Esophagus (tissue), 2 donors: ENCODE measurements at regions not wholly inside any gene's neighbourhood (a gene's known extent, or its start where the extent isn't known, plus 50 kb on each side); places are given as distances from the start of the nearest gene placed in this dataset.

Source experiments
- H3K27ac ChIP-seq, 2 donors: one replicate each; pipeline ENCODE4 v1.5.1; 2013; ENCODE audit warnings: low read depth in 2 of 2, mild to moderate bottlenecking in 2 of 2, inconsistent platforms in 1 of 2, low read length in 1 of 2, moderate library complexity in 1 of 2
- H3K27me3 ChIP-seq, 2 donors: one replicate each; pipeline ENCODE4 v1.6.1; 2013; ENCODE audit warnings: low read length in 2 of 2, control low read depth in 1 of 2, mild to moderate bottlenecking in 1 of 2; ENCODE audit not compliant: insufficient read depth in 2 of 2, control insufficient read depth in 1 of 2
- H3K36me3 ChIP-seq, 2 donors: one replicate each; pipeline ENCODE4 v1.6.1; 2013; ENCODE audit warnings: low read length in 1 of 2; ENCODE audit not compliant: control insufficient read depth in 2 of 2, insufficient read depth in 2 of 2
- H3K4me1 ChIP-seq, 2 donors: one replicate each; pipeline ENCODE4 v1.6.1; 2013; ENCODE audit warnings: low read length in 1 of 2; ENCODE audit not compliant: control insufficient read depth in 2 of 2, insufficient read depth in 2 of 2
- H3K4me3 ChIP-seq, 2 donors: one replicate each; pipeline ENCODE4 v1.5.1; 2013; ENCODE audit warnings: low read length in 2 of 2, mild to moderate bottlenecking in 2 of 2, low read depth in 1 of 2, moderate library complexity in 1 of 2
- H3K9me3 ChIP-seq, 2 donors: one replicate each; pipeline ENCODE4 v1.6.1; 2013; ENCODE audit warnings: mild to moderate bottlenecking in 2 of 2, low read depth in 1 of 2, low read length in 1 of 2, moderate library complexity in 1 of 2; ENCODE audit not compliant: control insufficient read depth in 2 of 2, insufficient read depth in 1 of 2
- WGBS, 2 donors: extraction: QIAGEN DNeasy Blood & Tissue Kit; methylation state at CpG; one replicate each; pipeline ENCODE4 v1.1.7; 2013; 5-methylcytosine and 5-hydroxymethylcytosine counted together
- donor health status: healthy with polysubstance abuse.
- donor health status: Bipolar disorder and iron deficiency.

DNA sequence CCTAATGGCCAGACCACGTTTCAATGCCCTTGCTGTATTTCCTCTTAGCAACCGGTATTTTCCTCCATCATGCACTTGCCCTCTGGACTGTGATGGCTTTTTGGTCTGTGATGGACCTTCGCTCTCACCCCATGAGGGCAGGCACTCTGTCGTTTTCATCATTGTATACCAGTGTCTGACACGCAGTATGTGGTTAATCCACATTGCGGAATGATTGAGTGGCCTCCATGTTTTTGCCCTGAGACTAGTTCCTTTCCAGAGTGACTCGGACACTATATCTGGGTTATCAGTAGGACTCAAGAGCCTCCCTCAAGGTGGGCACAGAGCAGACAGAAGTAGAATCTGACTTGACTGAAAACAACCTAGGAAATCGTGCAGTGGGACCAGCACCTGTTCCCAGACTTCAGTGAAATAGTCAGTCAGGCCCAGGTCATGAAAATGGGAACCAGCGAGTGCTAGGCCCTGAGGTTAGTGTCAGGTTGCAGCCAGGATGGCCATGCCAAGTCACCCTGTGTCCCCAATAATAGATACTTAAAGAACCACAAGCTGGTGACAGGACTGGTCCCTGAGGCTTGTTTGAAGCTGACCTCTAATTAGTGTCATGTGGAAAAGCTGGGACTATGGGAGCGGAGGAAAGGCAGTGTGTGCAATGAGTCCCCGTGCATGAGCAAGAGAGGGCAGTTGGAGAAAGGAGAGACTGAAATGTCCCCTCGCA, 464.7 kb downstream of the INSC start:
- Histone ChIP-seq H3K27me3 (no peaks in the 10 kb centered on the region), H3K36me3 (no peaks in the 10 kb centered on the region)
- 83 to 89% methylated on average over 12 of the region's 12 CpGs for WGBS, 2 donors

DNA sequence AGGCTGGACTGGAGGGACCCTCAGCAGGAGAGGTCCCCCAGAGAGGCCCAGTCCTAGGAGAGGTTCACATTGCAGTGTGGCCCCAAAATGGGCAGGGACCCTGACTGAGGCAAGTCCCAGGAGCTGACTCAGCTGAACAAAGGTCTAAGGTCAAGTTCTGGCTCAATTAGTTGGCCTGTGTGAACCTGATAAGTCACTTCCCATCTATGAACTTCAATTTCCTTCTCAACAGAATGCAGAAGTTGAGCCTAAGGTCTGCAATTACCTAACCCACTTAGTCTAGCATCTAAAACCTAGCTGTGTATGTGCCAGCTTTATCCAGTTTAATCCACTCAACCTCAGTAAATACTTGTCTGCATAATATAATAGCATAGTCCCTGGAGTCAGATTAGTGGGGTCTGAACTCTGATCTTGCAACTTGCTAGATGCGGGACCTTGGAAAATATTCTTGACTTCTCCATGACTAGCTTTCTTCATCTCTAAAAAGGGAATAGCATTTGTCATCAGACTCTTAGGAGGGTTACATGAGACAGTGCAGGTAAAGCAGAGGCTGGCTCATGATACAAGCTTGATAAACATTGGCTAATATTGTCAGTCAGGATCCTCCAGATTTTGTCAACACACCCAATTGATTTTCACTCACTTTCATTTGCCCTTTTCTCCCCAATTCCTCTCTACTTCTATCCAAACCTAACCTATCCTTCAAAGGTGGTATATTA, 465.5 kb downstream of the INSC start:
- no peak overlapping the region for H3K27ac ChIP-seq
- H3K9me3 ChIP-seq: no peaks in the 10 kb centered on the region
- no peak overlapping the region for H3K4me3 ChIP-seq
- H3K36me3 ChIP-seq: no peaks in the 10 kb centered on the region
- no peaks in the 10 kb centered on the region for H3K4me1 ChIP-seq
- 81 to 91% methylated on average over 1 of the region's 1 CpG for WGBS, 2 donors
- H3K27me3 ChIP-seq: no peaks in the 10 kb centered on the region

More for the DNA sequence above, 464.7 kb downstream of the INSC start:
- Histone ChIP-seq H3K9me3 (no peaks in the 10 kb centered on the region), H3K27ac (no peak overlapping the region), H3K4me3 (no peak overlapping the region), H3K4me1 (no peaks in the 10 kb centered on the region)

GRCh38 chr11:15580775-15581095, 466.0 kb downstream of the INSC start:
- H3K9me3 ChIP-seq: no peaks in the 10 kb centered on the region
- no peak overlapping the region for H3K4me3 ChIP-seq
- no peaks in the 10 kb centered on the region for H3K27me3 ChIP-seq
- H3K27ac ChIP-seq: no peak overlapping the region
- no peaks in the 10 kb centered on the region for H3K4me1 ChIP-seq
- WGBS, 2 donors: 77 to 79% methylated on average over 3 of the region's 3 CpGs
- H3K36me3 ChIP-seq: no peaks in the 10 kb centered on the region

DNA sequence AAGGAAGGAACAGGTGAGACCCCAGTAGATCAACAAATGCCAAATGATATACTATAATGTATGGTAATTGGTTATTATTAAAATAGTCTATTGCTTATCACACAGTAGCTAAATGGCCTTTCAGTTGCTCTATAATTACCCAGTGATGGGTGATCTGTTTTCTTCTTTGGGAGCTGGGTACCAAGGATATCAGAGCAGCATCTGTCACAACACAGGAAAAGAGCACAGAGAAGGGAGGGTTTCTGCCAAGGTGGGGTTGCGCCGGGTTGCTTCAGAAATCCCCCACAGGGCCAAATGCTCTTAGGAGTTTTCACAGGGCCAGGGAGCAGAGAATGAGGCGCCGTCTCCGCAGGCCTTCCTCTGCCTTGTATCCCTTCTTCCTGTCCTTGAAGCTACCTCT, 469.4 kb downstream of the INSC start:
- H3K27me3 ChIP-seq: no peaks in the 10 kb centered on the region
- no peak overlapping the region for H3K27ac ChIP-seq
- no peaks in the 10 kb centered on the region for H3K9me3 ChIP-seq
- no peak overlapping the region for H3K4me3 ChIP-seq
- H3K4me1 ChIP-seq: no peaks in the 10 kb centered on the region
- no peaks in the 10 kb centered on the region for H3K36me3 ChIP-seq
- 94% methylated on average over 5 of the region's 5 CpGs for WGBS, 2 donors

- H3K27me3 ChIP-seq: no peaks in the 10 kb centered on the region
- H3K36me3 ChIP-seq: no peaks in the 10 kb centered on the region
- 48 to 67% methylated on average over 4 of the region's 4 CpGs for whole genome bisulfite sequencing, 2 donors
- H3K9me3 ChIP-seq: no peaks in the 10 kb centered on the region
- H3K27ac ChIP-seq: no peak overlapping the region
- no peaks in the 10 kb centered on the region for H3K4me1 ChIP-seq
- no peak overlapping the region for H3K4me3 ChIP-seq
These were observed 471.0 kb downstream of the INSC start for GRCh38 chr11:15585602-15586331.

GRCh38 chr11:15586741-15587473, 472.2 kb downstream of the INSC start:
- Histone ChIP-seq H3K4me1 (no peaks in the 10 kb centered on the region), H3K27ac (no peak overlapping the region), H3K36me3 (no peaks in the 10 kb centered on the region), H3K4me3 (no peak overlapping the region), H3K9me3 (no peaks in the 10 kb centered on the region), H3K27me3 (no peaks in the 10 kb centered on the region)
- 73 to 78% methylated on average over 2 of the region's 2 CpGs for WGBS, 2 donors

DNA sequence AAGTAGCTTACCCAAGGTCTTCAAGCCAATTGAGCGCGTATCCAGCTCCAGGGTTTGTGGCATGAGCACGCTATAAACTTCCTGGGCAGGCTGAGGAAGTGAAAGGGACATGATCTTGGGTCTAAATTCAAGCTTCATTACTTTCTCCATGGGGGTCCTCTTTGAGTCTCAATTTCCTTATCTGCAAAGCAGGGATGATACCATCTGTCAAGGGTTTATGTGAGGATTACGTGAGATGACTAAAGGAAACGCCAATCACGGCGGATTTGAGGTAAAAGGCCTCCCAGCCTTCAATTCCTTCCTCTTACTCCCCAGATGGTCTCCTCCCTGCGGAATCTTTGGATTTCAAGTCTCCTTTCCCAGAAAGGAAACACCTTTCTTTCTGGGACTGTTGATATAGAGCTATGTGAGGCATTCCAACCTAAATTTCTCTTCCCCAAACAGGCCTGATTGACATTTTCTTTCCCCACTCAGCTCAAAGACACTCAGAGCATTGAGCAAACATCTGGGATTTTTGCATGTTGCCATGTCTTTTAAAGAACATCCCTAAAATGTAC, 474.4 kb downstream of the INSC start:
- Histone ChIP-seq H3K4me1 (no peaks in the 10 kb centered on the region), H3K27me3 (no peaks in the 10 kb centered on the region), H3K36me3 (no peaks in the 10 kb centered on the region), H3K4me3 (no peak overlapping the region), H3K27ac (no peak overlapping the region), H3K9me3 (no peaks in the 10 kb centered on the region)
- 91 to 95% methylated on average over 8 of the region's 8 CpGs for WGBS, 2 donors

DNA sequence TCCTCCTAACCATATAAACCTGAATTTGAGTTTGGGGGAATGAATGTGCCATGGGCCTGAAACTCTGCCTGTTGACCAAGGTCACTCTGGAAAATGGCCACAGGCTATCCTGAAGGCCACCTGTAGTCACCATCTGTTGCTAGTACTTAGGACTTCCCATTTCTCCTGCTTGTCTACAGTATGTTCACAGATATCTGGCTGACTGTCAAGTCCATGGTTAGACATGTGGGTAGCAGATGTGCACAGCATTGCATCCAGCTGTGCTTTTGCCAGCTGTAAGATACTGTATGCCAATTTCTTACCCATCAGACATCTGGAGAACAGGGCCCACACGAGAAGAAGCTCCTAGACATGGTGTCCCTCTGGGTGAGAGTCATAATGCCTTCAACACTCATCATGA, 475.4 kb downstream of the INSC start:
- H3K27me3 ChIP-seq: no peaks in the 10 kb centered on the region
- no peaks in the 10 kb centered on the region for H3K9me3 ChIP-seq
- WGBS, 2 donors: 52 to 53% methylated on average over 1 of the region's 1 CpG
- no peaks in the 10 kb centered on the region for H3K36me3 ChIP-seq
- H3K4me3 ChIP-seq: no peak overlapping the region
- H3K4me1 ChIP-seq: no peaks in the 10 kb centered on the region
- H3K27ac ChIP-seq: no peak overlapping the region

GRCh38 chr11:15591112-15591537, 476.4 kb downstream of the INSC start:
- WGBS, 2 donors: 74 to 82% methylated on average over 5 of the region's 5 CpGs
- Histone ChIP-seq H3K36me3 (no peaks in the 10 kb centered on the region), H3K9me3 (no peaks in the 10 kb centered on the region), H3K4me1 (no peaks in the 10 kb centered on the region), H3K27ac (no peak overlapping the region), H3K27me3 (no peaks in the 10 kb centered on the region), H3K4me3 (no peak overlapping the region)
